ENCODE measurements at regions not wholly inside any gene's neighbourhood (a gene's known extent, or its start where the extent isn't known, plus 50 kb on each side); places are given as distances from the start of the nearest gene placed in this dataset.

- TF ChIP-seq ZBTB26 (CRISPR knock-in tag; IDR thresholded peaks at IDR 0.05; ENCODE audit: borderline replicate concordance) = no peak
- no peak for TF ChIP-seq BCL6 (CRISPR knock-in tag; IDR thresholded peaks at IDR 0.05)
- no peak for TF ChIP-seq BORCS8-MEF2B (CRISPR knock-in tag; IDR thresholded peaks at IDR 0.05)
- no peak for TF ChIP-seq ZNF530 (CRISPR knock-in tag; IDR thresholded peaks at IDR 0.05; ENCODE audit: low read depth)
- TF ChIP-seq ZNF251 (CRISPR knock-in tag; IDR thresholded peaks at IDR 0.05) = no peak
- no peak for TF ChIP-seq TBX2 (CRISPR knock-in tag; IDR thresholded peaks at IDR 0.05; ENCODE audit: borderline replicate concordance)
- TF ChIP-seq MAFG (CRISPR knock-in tag; IDR thresholded peaks at IDR 0.05) = no peak
Observed at GRCh38 chr6:77318256-77318655, 145.0 kb downstream of the HTR1B start (continued).

- ATAC-seq (no peak), FAIRE-seq (no peak), DNase-seq (ENCODE audit: low spot score) (no peak)
- no peaks in the 10 kb centered on the region for H3K27me3 ChIP-seq (ENCODE audit: control insufficient read depth in 1 of 2, insufficient read depth in 2 of 2, low read length in 2 of 2)
- 6% methylated on average over 1 of the region's 1 CpG for WGBS (ENCODE audit: low lambda C conversion rate)
- H2AFZ ChIP-seq (ENCODE audit: low read length) = no peak overlapping the region
- POLR2A ChIA-PET = no interaction called here
- no peaks in the 10 kb centered on the region for H3K36me3 ChIP-seq (replicated peaks in 1 of 2; ENCODE audit: control insufficient read depth in 1 of 2, insufficient read depth in 2 of 2, low read length in 2 of 2)
- no peaks in the 10 kb centered on the region for H4K20me1 ChIP-seq (ENCODE audit: insufficient read depth, low read length)
- no peak overlapping the region for H3K4me2 ChIP-seq (ENCODE audit: low read depth, low read length)
- H3K4me1 ChIP-seq (ENCODE audit: insufficient read depth, low read length) = no peaks in the 10 kb centered on the region
- H3K4me3 ChIP-seq (replicated peaks in 1 of 3; ENCODE audit: insufficient read depth in 1 of 3, low read depth in 2 of 3, low read length in 3 of 3) = no peak overlapping the region
- no peak overlapping the region for H3K9ac ChIP-seq (ENCODE audit: insufficient read depth, low read depth, low read length)
- in situ Hi-C loops (cut with HindIII; ENCODE audit: extremely low pct_ligation_motif_present, low pct_unique_long_range_greater_than_20kb) = no loop called here
- intact Hi-C loops (cut with micrococcal nuclease; ENCODE audit: unreplicated experiment) = no loop called here
- no peaks in the 10 kb centered on the region for H3K79me2 ChIP-seq (ENCODE audit: insufficient read depth, low read length)
- CTCF ChIA-PET (ENCODE audit: low intra/inter-chr PET ratio, low total read pairs) = no interaction called here
- BruUV-seq (replicated peaks) = no TSS peak
- no peak for TF ChIP-seq CBX1 (IDR thresholded peaks at IDR 0.05; ENCODE audit: low read depth)
- peak in 1 of 2 experiments; percentile 48; a peak in 1 of 4 replicates for TF ChIP-seq REST (IDR thresholded peaks at IDR 0.05; ENCODE audit: borderline replicate concordance in 1 of 2, low read depth in 1 of 2, low read length in 2 of 2)
- no peak for TF ChIP-seq CCAR2 (optimal IDR thresholded peaks at IDR 0.05; ENCODE audit: low read depth, low read length)
- no peak for TF ChIP-seq ZNF691 (CRISPR knock-in tag; IDR thresholded peaks at IDR 0.05; ENCODE audit: borderline replicate concordance, low read depth)
- no peak overlapping the region for H3K27ac ChIP-seq (ENCODE audit: extremely low read length, insufficient read depth, low read length)
- H3K9me3 ChIP-seq (ENCODE audit: low read length) = no peaks in the 10 kb centered on the region
Observed at GRCh38 chr6:77313595-77313994, 149.7 kb downstream of the HTR1B start.

Data from HepG2 (cell line).